ENCODE measurements at regions not wholly inside any gene's neighbourhood (a gene's known extent, or its start where the extent isn't known, plus 50 kb on each side); places are given as distances from the start of the nearest gene placed in this dataset.

DNA sequence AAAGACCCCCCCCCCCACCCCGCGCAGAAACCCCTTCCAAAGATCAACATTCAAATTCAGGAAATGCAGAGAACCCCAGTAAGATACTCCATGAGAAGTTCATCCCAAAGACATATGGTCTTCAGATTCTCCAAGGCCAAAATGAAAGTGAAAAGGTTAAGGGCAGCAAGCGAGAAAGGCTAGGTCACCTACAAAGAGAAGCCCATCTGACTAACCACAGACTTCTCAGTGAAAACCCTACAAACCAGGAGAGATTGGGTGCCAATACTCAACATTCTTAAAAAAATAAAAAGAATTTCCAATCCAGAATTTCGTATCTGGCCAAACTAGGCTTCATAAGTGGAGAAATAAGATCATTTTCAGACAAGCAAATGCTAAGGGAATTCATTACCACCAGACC, 175.2 kb downstream of the RND3 start:
- intact Hi-C loops (cut with DNase I; ENCODE audit: low total_unique reads): no loop called here
- TF ChIP-seq POLR2A (IDR thresholded peaks at IDR 0.05): no peak
- TF ChIP-seq POLR2AphosphoS5 (IDR thresholded peaks at IDR 0.05): no peak
- no peak for TF ChIP-seq EP300 (IDR thresholded peaks at IDR 0.05)
- TF ChIP-seq, protein P1, sequence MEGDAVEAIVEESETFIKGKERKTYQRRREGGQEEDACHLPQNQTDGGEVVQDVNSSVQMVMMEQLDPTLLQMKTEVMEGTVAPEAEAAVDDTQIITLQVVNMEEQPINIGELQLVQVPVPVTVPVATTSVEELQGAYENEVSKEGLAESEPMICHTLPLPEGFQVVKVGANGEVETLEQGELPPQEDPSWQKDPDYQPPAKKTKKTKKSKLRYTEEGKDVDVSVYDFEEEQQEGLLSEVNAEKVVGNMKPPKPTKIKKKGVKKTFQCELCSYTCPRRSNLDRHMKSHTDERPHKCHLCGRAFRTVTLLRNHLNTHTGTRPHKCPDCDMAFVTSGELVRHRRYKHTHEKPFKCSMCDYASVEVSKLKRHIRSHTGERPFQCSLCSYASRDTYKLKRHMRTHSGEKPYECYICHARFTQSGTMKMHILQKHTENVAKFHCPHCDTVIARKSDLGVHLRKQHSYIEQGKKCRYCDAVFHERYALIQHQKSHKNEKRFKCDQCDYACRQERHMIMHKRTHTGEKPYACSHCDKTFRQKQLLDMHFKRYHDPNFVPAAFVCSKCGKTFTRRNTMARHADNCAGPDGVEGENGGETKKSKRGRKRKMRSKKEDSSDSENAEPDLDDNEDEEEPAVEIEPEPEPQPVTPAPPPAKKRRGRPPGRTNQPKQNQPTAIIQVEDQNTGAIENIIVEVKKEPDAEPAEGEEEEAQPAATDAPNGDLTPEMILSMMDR (IDR thresholded peaks at IDR 0.05): no peak
- no peaks in the 10 kb centered on the region for H3K36me3 ChIP-seq
- H3K27me3 ChIP-seq: no peaks in the 10 kb centered on the region
- DNase-seq: no peak
- peaks cover 0 to 12% (median 3%) of the 10 kb centered on the region in 4 donors for H3K4me1 ChIP-seq
- H3K4me3 ChIP-seq: no peak overlapping the region
- 90 to 96% (median 92%) methylated on average over 4 of the region's 4 CpGs for WGBS, 5 donors
- no peak overlapping the region for H3K27ac ChIP-seq
- peaks cover 0 to 26% (median 15%) of the 10 kb centered on the region in 4 donors for H3K9me3 ChIP-seq

DNA sequence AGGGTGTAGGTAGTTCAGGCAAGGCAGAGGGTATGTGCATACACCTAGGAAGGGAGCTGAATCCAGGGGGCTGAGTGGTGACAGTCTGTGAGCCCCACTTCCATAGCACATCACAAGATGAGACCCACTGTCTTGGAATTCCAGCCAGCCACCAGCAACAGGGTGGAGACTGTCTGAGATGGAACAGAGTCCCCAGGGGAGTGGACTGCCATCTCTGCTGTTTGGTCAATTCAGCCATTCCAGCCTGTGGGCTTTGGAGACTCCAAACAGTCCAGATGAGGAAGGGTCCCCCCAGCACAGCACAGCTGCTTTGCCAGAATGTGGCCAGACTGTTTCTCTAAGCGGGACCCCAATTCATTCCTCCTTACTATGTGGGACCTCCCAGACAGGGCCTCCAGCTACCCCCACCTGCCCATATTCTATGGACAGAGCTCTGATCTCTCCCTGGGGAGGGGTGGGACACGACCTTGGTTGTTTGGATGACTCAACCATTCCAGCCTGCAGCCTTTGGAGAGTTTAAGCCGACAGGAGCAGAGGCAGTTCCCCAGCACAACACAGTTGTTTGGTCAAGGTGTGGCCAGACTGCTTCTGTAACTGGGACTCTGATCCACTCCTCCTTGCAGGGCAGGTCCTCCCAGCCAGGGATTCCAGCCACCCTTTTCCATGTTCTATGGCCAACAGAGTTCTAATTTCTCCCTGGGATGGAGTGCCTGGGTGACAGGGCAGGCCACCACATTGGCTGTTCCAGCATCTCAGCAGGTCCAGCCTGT, 178.0 kb downstream of the RND3 start:
- Histone ChIP-seq H3K4me1 (peaks cover 0 to 12% (median 3%) of the 10 kb centered on the region in 4 donors), H3K27me3 (no peaks in the 10 kb centered on the region)
- 43 to 80% (median 59%) methylated on average over 2 to 3 of the region's 3 CpGs for WGBS, 5 donors

DNA sequence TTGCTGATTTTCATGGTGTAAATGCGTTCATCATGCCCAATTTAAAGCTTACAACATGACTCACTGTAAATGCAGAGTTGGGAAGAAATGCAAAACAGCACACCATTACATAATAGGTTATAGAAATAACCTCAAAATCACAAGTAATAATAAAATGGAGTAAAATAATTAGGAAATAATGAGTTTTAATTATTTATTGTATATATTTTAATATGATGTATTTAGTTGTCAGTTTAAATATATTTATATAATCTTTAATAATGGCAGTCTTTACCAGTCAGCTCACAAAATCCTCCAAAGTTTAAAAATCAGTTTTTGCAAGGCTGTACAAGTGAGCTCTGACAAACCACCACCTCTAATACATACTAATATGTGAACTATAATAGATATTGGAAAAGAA, 180.2 kb downstream of the RND3 start:
- H3K4me1 ChIP-seq: peaks cover 0 to 12% (median 3%) of the 10 kb centered on the region in 4 donors
- TF ChIP-seq, protein P1 (IDR thresholded peaks at IDR 0.05): no peak
- TF ChIP-seq POLR2AphosphoS5 (IDR thresholded peaks at IDR 0.05): no peak
- no peak for TF ChIP-seq EP300 (IDR thresholded peaks at IDR 0.05)
- no peak for TF ChIP-seq POLR2A (IDR thresholded peaks at IDR 0.05)

More for the DNA sequence above, 178.0 kb downstream of the RND3 start:
- Histone ChIP-seq H3K4me3 (no peak overlapping the region), H3K36me3 (no peaks in the 10 kb centered on the region), H3K27ac (peak overlapping the region in 1 of 5 donors; percentile 22), H3K9me3 (peaks cover 0 to 12% (median 7%) of the 10 kb centered on the region in 4 donors)
- TF ChIP-seq POLR2A (IDR thresholded peaks at IDR 0.05): no peak
- TF ChIP-seq POLR2AphosphoS5 (IDR thresholded peaks at IDR 0.05): peak in 1 of 3 donors; percentile 48
- intact Hi-C loops (cut with DNase I; ENCODE audit: low total_unique reads): no loop called here
- DNase-seq: peak; percentile 65 to 83

DNA sequence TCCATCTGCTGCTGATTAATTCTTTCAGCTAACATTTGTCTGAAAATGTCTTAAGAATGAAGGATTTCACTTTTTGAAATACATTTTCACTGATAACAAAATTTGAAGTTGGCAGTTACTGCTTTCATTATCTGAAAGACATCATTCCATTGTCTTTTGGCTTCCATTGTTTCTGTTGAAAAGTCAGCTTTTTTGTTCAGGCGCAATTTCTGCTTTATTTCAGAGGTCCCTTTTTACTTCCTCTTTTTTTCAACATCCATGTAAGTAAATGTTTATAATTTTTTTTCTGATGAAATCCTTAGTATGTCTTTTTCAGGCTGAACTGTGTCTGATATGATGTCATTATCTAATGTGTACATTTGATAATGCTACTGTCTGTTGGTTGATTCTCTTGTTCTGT, 184.2 kb downstream of the RND3 start:
- no peak for DNase-seq
- intact Hi-C loops (cut with DNase I; ENCODE audit: low total_unique reads): no loop called here
- no peaks in the 10 kb centered on the region for H3K4me1 ChIP-seq
- H3K27me3 ChIP-seq: no peaks in the 10 kb centered on the region
- TF ChIP-seq EP300 (IDR thresholded peaks at IDR 0.05) (no peak), POLR2AphosphoS5 (IDR thresholded peaks at IDR 0.05) (no peak), POLR2A (IDR thresholded peaks at IDR 0.05) (no peak)
- TF ChIP-seq, protein P1 (IDR thresholded peaks at IDR 0.05): no peak
- no peak overlapping the region for H3K27ac ChIP-seq
- H3K9me3 ChIP-seq: peaks cover 0 to 23% (median 14%) of the 10 kb centered on the region in 4 donors
- no peak overlapping the region for H3K4me3 ChIP-seq
- WGBS, 5 donors: 88 to 100% (median 91%) methylated on average over 1 of the region's 1 CpG
- no peaks in the 10 kb centered on the region for H3K36me3 ChIP-seq

More for the DNA sequence above, 180.2 kb downstream of the RND3 start:
- H3K9me3 ChIP-seq: peaks cover 0 to 27% (median 16%) of the 10 kb centered on the region in 4 donors
- intact Hi-C loops (cut with DNase I; ENCODE audit: low total_unique reads): no loop called here
- no peaks in the 10 kb centered on the region for H3K27me3 ChIP-seq
- no peak for DNase-seq
- H3K27ac ChIP-seq: no peak overlapping the region
- 82 to 96% (median 89%) methylated on average over 1 of the region's 1 CpG for WGBS, 5 donors
- H3K4me3 ChIP-seq: no peak overlapping the region
- no peaks in the 10 kb centered on the region for H3K36me3 ChIP-seq

Data from stomach (tissue), 8 donors.